Prostate gland (tissue), 2 donors: ENCODE measurements at regions not wholly inside any gene's neighbourhood (a gene's known extent, or its start where the extent isn't known, plus 50 kb on each side); places are given as distances from the start of the nearest gene placed in this dataset.

ENCODE experiments used
- CTCF ChIP-seq, 4 experiments: fragments of 200-600 bp in 2 of 4; fragments of 450-650 bp in 2 of 4; sonication (generic) in 2 of 4; IDR thresholded peaks; 1 replicate in 3 of 4; 2 replicates in 1 of 4; pipeline ENCODE4 v1.5.1; 2016 to 2019; ENCODE audit warnings: antibody characterized with exemption in 4 of 4, mild to moderate bottlenecking in 2 of 4, moderate library complexity in 2 of 4
- POLR2A ChIP-seq: fragments of 450-650 bp; IDR thresholded peaks from one replicate; pipeline ENCODE4 v1.6.1; 2016; ENCODE audit warnings: antibody characterized with exemption, mild to moderate bottlenecking
- POLR2AphosphoS5 ChIP-seq: sonication (generic); formaldehyde crosslinking; IDR thresholded peaks from one replicate; pipeline ENCODE4 v1.6.1; 2017; ENCODE audit warnings: antibody characterized with exemption

- no peak for TF ChIP-seq CTCF (IDR thresholded peaks at IDR 0.05)
- TF ChIP-seq POLR2A = no peak
- TF ChIP-seq POLR2AphosphoS5 = no peak
Observed at GRCh38 chr1:209086486-209087192, 496.9 kb upstream of the CAMK1G start.
